NCI-H2227 (cell line): ENCODE measurements at regions not wholly inside any gene's neighbourhood (a gene's known extent, or its start where the extent isn't known, plus 50 kb on each side); places are given as distances from the start of the nearest gene placed in this dataset.
A peak's percentile ranks its signal among the peaks of the same experiment; 100 is the strongest.
"Not testable (repeated sequence)": the region's sequence is repeated elsewhere in the genome, so short reads cannot be mapped to it uniquely, and the experiment has no call there.

Experiments
- DNase-seq: peaks from one replicate; lab custom pipeline; 2025; ENCODE audit not compliant: unreplicated experiment; lab: John Stamatoyannopoulos, UW

DNA sequence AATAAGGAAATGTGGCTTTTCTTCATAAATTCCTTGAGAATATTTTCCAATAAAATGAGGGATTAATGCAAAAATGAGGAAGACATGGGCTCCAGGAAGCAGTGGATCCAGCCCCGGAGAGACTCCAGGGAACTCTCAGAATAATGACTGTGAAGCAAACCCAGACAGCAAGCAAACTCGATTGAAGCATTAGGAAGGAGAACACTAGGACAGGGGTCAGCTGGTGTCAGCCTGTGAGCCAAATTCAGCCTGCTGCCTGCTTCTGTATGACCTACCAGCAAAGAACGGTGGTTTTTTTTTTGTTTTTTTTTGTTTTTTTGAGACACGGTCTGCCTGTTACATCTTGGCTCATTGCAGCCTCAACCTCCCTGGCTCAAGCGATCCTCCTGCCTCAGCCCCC is 133.9 kb upstream of the FOXN2 start:
- no peak for DNase-seq

- no peak for DNase-seq
Measured at GRCh38 chr2:48183276-48183675, 131.2 kb upstream of the FOXN2 start.

DNA sequence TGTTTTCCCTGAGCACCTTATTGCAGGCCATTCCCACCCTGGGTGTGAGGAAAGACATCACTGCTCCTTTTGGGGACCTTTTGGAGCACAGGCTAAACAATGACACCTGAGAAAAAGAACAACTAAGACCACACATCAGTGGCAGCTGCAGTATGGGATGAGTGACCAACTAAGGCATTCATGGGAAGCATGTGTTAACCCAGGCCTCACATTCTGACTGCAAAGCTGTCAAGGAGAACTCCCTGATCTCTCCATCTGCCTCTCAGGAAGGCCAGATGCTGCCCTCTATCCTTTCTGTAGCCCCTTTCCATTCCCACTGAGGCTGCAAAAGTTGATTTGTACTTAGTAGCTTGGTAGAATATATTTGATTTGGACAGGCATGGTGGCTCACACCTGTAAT is 130.5 kb upstream of the FOXN2 start:
- DNase-seq = no peak

DNA sequence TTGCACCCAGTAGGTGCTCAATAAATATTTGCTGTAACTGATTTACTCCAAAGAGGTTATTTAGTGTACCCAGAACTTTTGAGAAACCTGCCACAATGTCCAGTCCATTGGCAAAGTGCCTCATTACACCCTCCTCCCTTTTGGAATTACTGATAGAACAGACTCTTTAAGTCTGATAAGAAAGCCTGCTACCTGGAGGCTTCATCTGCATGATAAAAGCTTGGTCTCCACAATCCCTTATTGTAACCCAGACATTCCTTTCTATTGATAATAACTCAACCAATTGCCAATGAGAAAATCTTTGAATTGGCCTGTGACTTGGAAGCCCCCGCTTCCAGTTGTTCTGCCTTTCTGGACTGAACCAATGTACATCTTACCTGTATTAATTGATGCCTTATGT is 127.0 kb upstream of the FOXN2 start:
- DNase-seq = no peak

DNA sequence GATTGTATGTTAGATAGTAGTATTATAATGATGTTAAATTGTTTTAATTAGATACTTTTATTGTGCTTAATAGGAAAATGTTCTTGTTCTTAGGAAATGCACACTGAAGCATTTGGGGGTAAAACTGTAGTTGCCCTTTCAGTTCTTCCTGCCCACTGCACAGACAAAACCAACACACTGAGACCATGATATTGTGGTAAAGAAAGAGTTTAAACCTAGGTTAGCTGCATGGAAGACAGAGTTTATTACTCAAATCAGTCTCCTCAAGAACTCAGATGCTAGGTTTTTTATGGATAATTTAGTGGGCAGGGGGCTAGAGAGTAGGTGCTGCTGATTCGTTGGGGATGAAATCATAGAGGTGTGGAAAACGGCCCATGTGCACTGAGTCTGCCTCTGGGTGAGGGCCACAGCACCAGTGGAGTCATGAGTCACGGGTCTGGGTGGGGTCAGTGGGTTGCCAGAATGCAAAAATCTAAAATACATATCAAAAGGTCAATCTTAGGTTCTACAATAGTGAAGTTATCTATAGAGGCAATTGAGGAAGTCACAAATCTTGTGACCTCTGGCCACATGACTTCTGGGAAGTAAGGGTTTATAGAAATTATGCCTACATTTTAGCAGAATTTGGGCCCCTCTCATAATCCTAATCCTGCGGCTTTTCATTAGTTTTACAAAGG is 124.8 kb upstream of the FOXN2 start:
- DNase-seq = no peak

GRCh38 chr2:48190230-48190629 is 124.3 kb upstream of the FOXN2 start:
- DNase-seq = no peak

- no peak for DNase-seq
Measured at GRCh38 chr2:48194641-48195040, 119.8 kb upstream of the FOXN2 start.

DNA sequence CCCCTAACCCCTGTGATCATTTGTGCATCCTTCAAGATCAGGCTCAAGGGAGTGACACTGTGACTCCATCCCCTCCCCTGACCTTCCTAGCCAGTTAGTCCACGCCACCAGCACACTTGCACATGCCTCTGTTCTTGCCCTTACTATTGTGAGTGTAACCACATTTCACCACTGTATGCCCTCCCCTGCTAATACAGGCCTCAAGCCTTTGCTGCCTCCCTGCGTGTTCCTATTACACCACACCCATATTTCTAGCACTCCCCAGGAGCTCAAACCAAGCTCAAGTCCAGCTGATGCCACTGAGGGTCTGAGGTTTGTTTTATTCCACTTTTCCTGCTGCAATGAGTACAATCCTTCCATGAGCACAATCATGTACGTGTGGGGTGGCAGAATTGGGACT is 119.3 kb upstream of the FOXN2 start:
- DNase-seq = no peak

DNA sequence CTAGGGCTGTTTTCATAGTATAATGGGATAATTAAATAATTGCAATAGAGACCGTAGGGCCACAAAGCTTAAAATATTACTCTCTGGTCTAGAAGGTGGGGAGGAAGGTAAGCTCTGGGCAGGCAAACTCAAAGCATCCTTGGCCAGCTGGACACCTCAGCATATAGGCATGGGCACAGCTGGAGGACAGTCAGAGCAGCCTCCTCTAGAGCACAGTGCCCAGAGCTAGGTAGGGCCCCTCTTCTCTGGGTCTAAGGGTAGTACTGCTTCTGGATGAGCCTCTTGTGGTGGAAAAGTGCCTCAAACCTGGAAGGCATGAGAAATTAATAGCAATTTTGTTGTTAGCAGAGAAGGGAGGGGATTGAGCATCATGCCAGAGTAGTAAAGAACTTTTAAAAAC is 116.9 kb upstream of the FOXN2 start:
- DNase-seq = no peak

DNA sequence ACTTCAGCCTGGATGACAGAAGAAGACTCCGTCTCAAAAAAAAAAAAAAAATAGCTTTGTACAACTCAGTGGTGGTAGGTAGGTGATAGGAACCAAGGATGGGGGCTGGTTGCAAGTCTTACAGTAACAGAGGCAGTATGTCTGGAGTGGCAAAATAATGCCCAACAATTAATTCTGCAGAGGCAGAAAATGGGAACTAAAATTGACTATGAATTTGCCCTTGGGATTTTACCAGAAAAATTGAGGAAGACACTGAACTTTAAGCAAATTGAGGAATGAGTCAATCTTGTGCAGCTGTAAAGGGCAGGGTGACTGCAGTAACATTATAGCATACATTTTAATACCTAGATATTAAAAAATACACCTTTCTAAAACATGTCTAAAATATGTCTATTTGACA is 116.1 kb upstream of the FOXN2 start:
- no peak for DNase-seq

DNA sequence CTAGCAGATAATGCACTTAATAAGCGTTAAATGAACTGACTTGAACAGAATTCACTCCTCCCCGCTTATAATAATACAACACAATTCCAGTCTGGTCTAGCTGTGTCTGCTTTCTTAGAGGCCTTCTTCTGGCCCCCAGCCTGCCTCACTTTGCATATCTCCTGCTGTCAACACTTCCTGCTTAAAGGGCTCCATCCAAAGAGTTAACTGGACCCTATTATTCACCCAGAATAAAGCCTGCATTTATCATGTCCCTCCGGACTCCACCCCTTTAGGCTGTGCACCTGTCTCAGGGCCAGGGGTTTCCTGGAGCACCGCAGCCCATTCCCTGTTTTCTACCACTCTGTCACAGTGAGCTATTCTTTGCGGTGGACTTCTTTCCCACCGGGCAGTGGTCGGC is 115.4 kb upstream of the FOXN2 start:
- DNase-seq = no peak

GRCh38 chr2:48200620-48201293 is 113.7 kb upstream of the FOXN2 start:
- no peak for DNase-seq

- DNase-seq = not testable (repeated sequence)
Measured at GRCh38 chr2:48201435-48201834, 113.0 kb upstream of the FOXN2 start.

DNA sequence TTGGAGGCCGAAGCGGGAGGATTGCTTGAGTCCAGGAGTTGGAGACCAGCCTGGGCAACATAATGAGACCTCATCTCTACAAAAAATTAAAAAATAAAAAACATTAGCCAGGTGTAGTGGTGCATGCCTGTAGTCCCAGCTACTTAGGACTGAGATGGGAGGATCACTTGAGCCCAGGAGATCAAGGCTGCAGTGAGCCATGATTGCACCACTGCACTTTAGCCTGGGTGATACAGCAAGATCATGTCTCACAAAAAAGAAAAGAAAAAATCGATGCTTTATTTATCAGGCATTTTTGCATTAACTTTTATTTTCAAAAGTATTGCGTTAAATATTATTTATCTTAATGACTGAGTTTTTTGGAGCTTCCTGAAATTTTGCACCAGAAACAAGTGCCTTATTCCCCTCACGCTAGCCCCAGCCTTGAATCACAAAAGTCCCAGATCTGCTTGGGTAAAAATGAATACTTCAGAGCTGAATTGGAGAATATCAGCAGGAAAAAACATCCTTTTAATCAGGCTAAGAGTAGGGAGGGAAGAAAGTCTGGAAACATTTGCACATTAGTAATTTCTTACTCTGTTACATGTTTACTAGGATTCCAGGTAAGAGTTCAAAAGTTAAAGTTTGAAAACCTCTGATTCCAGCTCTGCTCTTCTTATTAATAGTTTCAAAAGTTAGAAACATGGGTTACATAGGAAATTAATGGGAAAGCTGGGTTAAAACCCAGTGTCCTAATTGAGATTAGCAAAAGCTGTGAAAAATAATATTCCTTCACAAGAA is 111.4 kb upstream of the FOXN2 start:
- DNase-seq = no peak

DNA sequence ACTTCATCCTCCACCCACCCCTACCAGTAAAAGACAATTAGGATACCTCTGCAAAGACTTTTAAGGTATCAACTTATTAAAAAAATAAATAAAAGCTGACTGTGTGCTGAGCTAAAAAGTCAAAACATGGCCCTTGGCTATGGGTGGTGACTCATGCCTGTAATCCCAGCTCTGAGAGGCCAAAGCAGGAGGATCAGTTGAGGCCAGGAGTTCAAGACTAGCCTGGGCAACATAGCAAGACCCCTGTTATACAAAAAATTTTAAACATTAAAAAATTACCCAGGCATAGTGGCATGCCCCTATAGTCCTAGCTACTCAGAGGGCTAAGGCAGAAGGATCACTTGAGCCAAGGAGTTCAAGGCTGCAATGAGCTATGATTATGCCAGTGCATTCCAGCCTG is 110.8 kb upstream of the FOXN2 start:
- DNase-seq = no peak

DNA sequence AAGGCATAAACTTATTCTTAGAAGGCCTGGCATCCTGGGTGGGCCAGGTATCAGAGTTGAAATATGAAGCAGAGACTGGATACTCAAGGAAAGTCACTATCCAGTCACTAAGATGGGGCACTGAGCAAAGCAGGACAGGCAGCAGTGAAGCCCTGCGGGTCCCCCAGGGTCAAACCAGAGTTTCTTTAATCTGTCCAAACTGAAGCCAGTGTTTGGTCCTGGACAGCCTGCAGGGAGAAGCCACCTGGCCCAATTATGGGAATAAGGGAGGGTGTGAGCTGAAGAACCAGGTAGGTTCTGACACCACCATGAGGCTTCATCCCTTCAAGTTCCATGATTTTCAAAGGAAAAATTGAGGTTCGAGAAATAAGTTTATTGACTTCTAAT is 109.7 kb upstream of the FOXN2 start:
- no peak for DNase-seq

GRCh38 chr2:48205137-48205798 is 109.2 kb upstream of the FOXN2 start:
- no peak for DNase-seq

DNA sequence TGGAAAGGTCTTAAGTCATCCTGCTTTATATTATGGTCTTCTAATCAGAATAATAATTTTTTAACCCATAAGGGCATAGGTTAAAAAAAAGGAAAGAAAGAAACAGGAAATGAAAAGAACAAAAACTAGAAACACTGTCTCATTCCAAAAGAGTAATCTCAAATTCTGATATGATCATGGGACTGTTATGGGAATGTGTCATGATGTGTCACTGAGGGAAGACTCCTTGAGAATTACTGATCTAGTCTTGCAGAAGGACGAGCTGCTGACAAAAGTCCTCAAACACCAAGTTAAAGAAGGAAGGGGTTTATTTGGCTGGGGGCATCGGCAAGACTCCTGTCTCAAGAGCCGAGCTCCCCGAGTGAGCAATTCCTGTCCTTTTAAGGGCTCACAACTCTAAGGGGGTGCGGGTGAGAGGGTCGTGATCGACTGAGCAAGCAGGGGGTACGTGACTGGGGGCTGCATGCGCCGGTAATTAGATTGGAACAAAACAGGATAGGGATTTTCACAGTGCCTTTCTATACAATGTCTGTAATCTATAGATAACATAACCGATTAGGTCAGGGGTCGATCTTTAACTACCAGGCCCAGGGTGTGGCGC is 108.3 kb upstream of the FOXN2 start:
- not testable (repeated sequence) for DNase-seq

- DNase-seq = no peak
Measured at GRCh38 chr2:48207201-48207641, 107.3 kb upstream of the FOXN2 start.

DNA sequence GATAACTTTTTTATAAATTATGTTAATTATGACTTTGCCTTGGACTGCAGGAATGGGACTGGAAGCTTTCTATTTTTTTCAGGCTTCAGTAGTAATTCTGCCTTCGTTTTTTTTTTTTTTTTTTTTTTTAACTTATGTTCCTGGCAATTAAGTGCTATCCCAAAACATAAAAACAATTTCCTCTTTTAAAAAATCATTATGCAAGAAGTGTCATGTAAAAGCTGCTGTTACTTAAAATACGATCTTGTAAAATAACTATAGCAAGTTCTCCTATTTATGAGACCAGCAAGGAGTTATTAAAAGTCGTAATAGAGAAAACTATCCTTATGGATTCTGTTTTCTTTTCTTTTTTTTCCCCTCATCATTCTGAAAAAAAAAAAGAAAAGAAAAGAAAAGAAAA is 106.6 kb upstream of the FOXN2 start:
- DNase-seq = no peak

DNA sequence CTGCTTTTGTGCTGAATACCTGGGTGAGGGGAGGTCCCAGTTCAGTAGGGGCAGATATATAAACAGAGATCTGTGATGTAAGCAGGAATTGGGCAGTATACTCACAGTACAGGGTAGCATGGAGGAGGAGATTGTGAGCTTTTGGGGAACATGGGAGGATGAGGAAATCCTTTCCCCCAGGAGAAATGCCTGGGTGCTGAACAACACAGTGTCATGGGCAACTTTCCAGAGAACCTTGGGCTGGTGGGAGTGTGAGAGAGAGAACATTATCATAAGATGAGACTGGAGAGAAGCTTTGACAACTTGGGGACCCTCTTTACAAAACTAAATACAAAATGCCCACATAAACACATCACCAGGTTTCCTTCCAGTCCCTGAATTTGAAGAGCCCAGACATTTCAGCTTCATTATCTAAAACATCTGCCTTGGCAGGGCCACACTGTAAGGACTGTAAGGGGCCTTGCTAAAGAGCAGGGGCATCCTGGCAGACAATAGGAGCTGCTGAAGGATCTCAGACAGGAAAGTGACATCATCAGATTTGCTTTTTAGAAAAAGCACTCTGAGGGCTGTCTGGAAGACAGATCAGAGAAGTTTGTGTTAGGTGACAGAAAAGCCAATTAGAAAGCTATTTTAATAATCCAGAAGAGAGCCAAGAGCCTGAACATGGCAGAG is 105.1 kb upstream of the FOXN2 start:
- peak; percentile 21 for DNase-seq
